Keratinocyte (primary cell): ENCODE measurements at regions not wholly inside any gene's neighbourhood (a gene's known extent, or its start where the extent isn't known, plus 50 kb on each side); places are given as distances from the start of the nearest gene placed in this dataset.

Experiments
- DNase-seq: peaks from one replicate; pipeline ENCODE4 v3.0.0-alpha.2; 2011; ENCODE audit warnings: low read depth, missing footprints, low spot score
- FAIRE-seq: peaks from 2 replicates; lab custom pipeline; 2011; peaks lifted over from hg19 to GRCh38; lab: Jason Lieb, UNC
- H2AFZ ChIP-seq: 2 replicates; pipeline ENCODE4 v1.6.0; 2012; ENCODE audit warnings: low read length, control low read depth, inconsistent platforms; ENCODE audit not compliant: control insufficient read depth
- H3K27ac ChIP-seq: 2 replicates; pipeline ENCODE4 v1.5.1; 2011; ENCODE audit warnings: low read length; ENCODE audit not compliant: control insufficient read depth, insufficient read depth
- H3K27me3 ChIP-seq: 3 replicates; pipeline ENCODE4 v1.6.0; 2011; ENCODE audit warnings: low read length; ENCODE audit not compliant: control insufficient read depth, insufficient read depth; ENCODE audit errors: extremely low read depth
- H3K36me3 ChIP-seq, 2 experiments: 2 replicates in 1 of 2; 3 replicates in 1 of 2; pipeline ENCODE4 v1.5.1; 2011; ENCODE audit warnings: low read length in 2 of 2, mild to moderate bottlenecking in 1 of 2; ENCODE audit not compliant: control insufficient read depth in 2 of 2, insufficient read depth in 2 of 2; ENCODE audit errors: extremely low read depth in 1 of 2
- H3K4me1 ChIP-seq: 3 replicates; pipeline ENCODE4 v1.5.1; 2011; ENCODE audit warnings: low read length; ENCODE audit not compliant: control insufficient read depth, insufficient read depth; ENCODE audit errors: extremely low read depth
- H3K4me2 ChIP-seq: 3 replicates; pipeline ENCODE4 v1.6.0; 2011; ENCODE audit warnings: low read depth, low read length; ENCODE audit not compliant: control insufficient read depth, insufficient read depth; ENCODE audit errors: extremely low read depth
- H3K4me3 ChIP-seq, 3 experiments: fragments of 200-600 bp in 1 of 3; sonication (generic) in 1 of 3; 2 replicates in 2 of 3; 3 replicates in 1 of 3; pipeline ENCODE4 v1.5.1; 2011 to 2016; ENCODE audit warnings: low read length in 3 of 3, mild to moderate bottlenecking in 3 of 3, control low read depth in 2 of 3, inconsistent platforms in 1 of 3, low read depth in 1 of 3, mixed read lengths in 1 of 3, mixed run types in 1 of 3, moderate library complexity in 1 of 3; ENCODE audit not compliant: control insufficient read depth in 2 of 3, insufficient read depth in 2 of 3; ENCODE audit errors: extremely low read depth in 1 of 3
- H3K79me2 ChIP-seq: 2 replicates; pipeline ENCODE4 v1.6.0; 2012; ENCODE audit warnings: low read length; ENCODE audit not compliant: control insufficient read depth, insufficient read depth
- H3K9ac ChIP-seq: 3 replicates; pipeline ENCODE4 v1.6.0; 2011; ENCODE audit warnings: low read length; ENCODE audit not compliant: control insufficient read depth, insufficient read depth; ENCODE audit errors: extremely low read depth
- H3K9me1 ChIP-seq: 3 replicates; pipeline ENCODE4 v1.6.0; 2011; ENCODE audit warnings: low read length; ENCODE audit not compliant: control insufficient read depth, insufficient read depth; ENCODE audit errors: extremely low read depth
- H3K9me3 ChIP-seq: 2 replicates; pipeline ENCODE4 v1.5.1; 2012; ENCODE audit warnings: low read depth, low read length; ENCODE audit not compliant: control insufficient read depth
- H4K20me1 ChIP-seq: 3 replicates; pipeline ENCODE4 v1.6.0; 2011; ENCODE audit warnings: low read length; ENCODE audit not compliant: control insufficient read depth, insufficient read depth; ENCODE audit errors: extremely low read depth
- EZH2 ChIP-seq: IDR thresholded peaks from one replicate; pipeline ENCODE4 v1.6.1; 2012; ENCODE audit warnings: inconsistent platforms, mild to moderate bottlenecking, low read length, moderate library complexity
- dilution Hi-C: fragments of 300-500 bp; cut with MboI; formaldehyde crosslinking; loops from one replicate; pipeline ENCODE4 v1.7.0; 2020; ENCODE audit warnings: low sequenced_read_pairs; ENCODE audit not compliant: extremely low pct_ligation_motif_present
- TF ChIP-seq, protein P1 (sequence below), 3 experiments: IDR thresholded peaks in 1 of 3; conservative IDR thresholded peaks in 1 of 3; optimal IDR thresholded peaks in 1 of 3; 2 replicates in 2 of 3; 3 replicates in 1 of 3; pipeline versions ENCODE3 to v1.5.1; 2011; ENCODE audit warnings: low read length in 3 of 3, mild to moderate bottlenecking in 3 of 3, moderate library complexity in 2 of 3, control low read depth in 1 of 3, inconsistent platforms in 1 of 3; ENCODE audit not compliant: insufficient read depth in 2 of 3; ENCODE audit errors: extremely low read depth in 1 of 3

- FAIRE-seq (no peak), DNase-seq (no peak)
- no peaks in the 10 kb centered on the region for H3K9me3 ChIP-seq
- H3K4me3 ChIP-seq: no peak overlapping the region
- H3K9me1 ChIP-seq: no peaks in the 10 kb centered on the region
- H3K79me2 ChIP-seq: no peaks in the 10 kb centered on the region
- no peaks in the 10 kb centered on the region for H3K27me3 ChIP-seq
- TF ChIP-seq, protein P1, sequence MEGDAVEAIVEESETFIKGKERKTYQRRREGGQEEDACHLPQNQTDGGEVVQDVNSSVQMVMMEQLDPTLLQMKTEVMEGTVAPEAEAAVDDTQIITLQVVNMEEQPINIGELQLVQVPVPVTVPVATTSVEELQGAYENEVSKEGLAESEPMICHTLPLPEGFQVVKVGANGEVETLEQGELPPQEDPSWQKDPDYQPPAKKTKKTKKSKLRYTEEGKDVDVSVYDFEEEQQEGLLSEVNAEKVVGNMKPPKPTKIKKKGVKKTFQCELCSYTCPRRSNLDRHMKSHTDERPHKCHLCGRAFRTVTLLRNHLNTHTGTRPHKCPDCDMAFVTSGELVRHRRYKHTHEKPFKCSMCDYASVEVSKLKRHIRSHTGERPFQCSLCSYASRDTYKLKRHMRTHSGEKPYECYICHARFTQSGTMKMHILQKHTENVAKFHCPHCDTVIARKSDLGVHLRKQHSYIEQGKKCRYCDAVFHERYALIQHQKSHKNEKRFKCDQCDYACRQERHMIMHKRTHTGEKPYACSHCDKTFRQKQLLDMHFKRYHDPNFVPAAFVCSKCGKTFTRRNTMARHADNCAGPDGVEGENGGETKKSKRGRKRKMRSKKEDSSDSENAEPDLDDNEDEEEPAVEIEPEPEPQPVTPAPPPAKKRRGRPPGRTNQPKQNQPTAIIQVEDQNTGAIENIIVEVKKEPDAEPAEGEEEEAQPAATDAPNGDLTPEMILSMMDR (optimal IDR thresholded peaks at IDR 0.05 in 1 of 3, IDR thresholded peaks at IDR 0.05 in 1 of 3, conservative IDR thresholded peaks at IDR 0.05 in 1 of 3; ENCODE audit: extremely low read depth in 1 of 3, insufficient read depth in 2 of 3, low read length in 3 of 3): no peak
- TF ChIP-seq EZH2: no peak
- no peaks in the 10 kb centered on the region for H3K36me3 ChIP-seq
- H4K20me1 ChIP-seq: no peaks in the 10 kb centered on the region
- no peak overlapping the region for H3K27ac ChIP-seq
- dilution Hi-C loops: no loop called here
- no peak overlapping the region for H3K4me2 ChIP-seq
- H2AFZ ChIP-seq: no peak overlapping the region
- no peaks in the 10 kb centered on the region for H3K4me1 ChIP-seq
- H3K9ac ChIP-seq: no peak overlapping the region
Measured at GRCh38 chr14:31978423-31978822, 98.7 kb upstream of the ARHGAP5 start.

GRCh38 chr14:31982642-31983041 is 94.5 kb upstream of the ARHGAP5 start:
- Histone ChIP-seq H3K4me2 (no peak overlapping the region), H3K27ac (no peak overlapping the region), H3K9me1 (no peaks in the 10 kb centered on the region), H2AFZ (no peak overlapping the region), H3K9ac (no peak overlapping the region), H3K4me3 (no peak overlapping the region), H4K20me1 (no peaks in the 10 kb centered on the region), H3K27me3 (no peaks in the 10 kb centered on the region), H3K36me3 (no peaks in the 10 kb centered on the region), H3K9me3 (no peaks in the 10 kb centered on the region), H3K79me2 (no peaks in the 10 kb centered on the region), H3K4me1 (no peaks in the 10 kb centered on the region)
- TF ChIP-seq EZH2: no peak
- TF ChIP-seq, protein P1 (optimal IDR thresholded peaks at IDR 0.05 in 1 of 3, IDR thresholded peaks at IDR 0.05 in 1 of 3, conservative IDR thresholded peaks at IDR 0.05 in 1 of 3; ENCODE audit: extremely low read depth in 1 of 3, insufficient read depth in 2 of 3, low read length in 3 of 3): no peak
- DNase-seq (no peak), FAIRE-seq (no peak)
- dilution Hi-C loops: no loop called here
